ENCODE measurements at regions not wholly inside any gene's neighbourhood (a gene's known extent, or its start where the extent isn't known, plus 50 kb on each side); places are given as distances from the start of the nearest gene placed in this dataset.

GRCh38 chr14:82441270-82441669 lies 907.6 kb upstream of the SEL1L start:
- TF ChIP-seq, protein P1, sequence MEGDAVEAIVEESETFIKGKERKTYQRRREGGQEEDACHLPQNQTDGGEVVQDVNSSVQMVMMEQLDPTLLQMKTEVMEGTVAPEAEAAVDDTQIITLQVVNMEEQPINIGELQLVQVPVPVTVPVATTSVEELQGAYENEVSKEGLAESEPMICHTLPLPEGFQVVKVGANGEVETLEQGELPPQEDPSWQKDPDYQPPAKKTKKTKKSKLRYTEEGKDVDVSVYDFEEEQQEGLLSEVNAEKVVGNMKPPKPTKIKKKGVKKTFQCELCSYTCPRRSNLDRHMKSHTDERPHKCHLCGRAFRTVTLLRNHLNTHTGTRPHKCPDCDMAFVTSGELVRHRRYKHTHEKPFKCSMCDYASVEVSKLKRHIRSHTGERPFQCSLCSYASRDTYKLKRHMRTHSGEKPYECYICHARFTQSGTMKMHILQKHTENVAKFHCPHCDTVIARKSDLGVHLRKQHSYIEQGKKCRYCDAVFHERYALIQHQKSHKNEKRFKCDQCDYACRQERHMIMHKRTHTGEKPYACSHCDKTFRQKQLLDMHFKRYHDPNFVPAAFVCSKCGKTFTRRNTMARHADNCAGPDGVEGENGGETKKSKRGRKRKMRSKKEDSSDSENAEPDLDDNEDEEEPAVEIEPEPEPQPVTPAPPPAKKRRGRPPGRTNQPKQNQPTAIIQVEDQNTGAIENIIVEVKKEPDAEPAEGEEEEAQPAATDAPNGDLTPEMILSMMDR (IDR thresholded peaks at IDR 0.05) = no peak
- TF ChIP-seq POLR2A (IDR thresholded peaks at IDR 0.05) = no peak
